GM06990 (cell line): ENCODE measurements at regions not wholly inside any gene's neighbourhood (a gene's known extent, or its start where the extent isn't known, plus 50 kb on each side); places are given as distances from the start of the nearest gene placed in this dataset.
"Not testable (repeated sequence)": the region's sequence is repeated elsewhere in the genome, so short reads cannot be mapped to it uniquely, and the experiment has no call there.

Source experiments
- DNase-seq: peaks from one replicate; pipeline ENCODE4 v3.0.0-alpha.2; 2011; ENCODE audit not compliant: insufficient read length; ENCODE audit errors: extremely low read depth
- H3K27me3 ChIP-seq: replicated peaks from 2 replicates; pipeline ENCODE4 v1.6.0; 2011; ENCODE audit warnings: low read length; ENCODE audit not compliant: control insufficient read depth, insufficient read depth
- H3K36me3 ChIP-seq: 2 replicates; pipeline ENCODE4 v1.5.1; 2011; ENCODE audit warnings: low read length; ENCODE audit not compliant: control insufficient read depth, insufficient read depth
- H3K4me3 ChIP-seq: replicated peaks from 2 replicates; pipeline ENCODE4 v1.5.1; 2011; ENCODE audit warnings: low read depth, mild to moderate bottlenecking, control low read depth, low read length
- CTCF ChIP-seq: IDR thresholded peaks from 2 replicates; pipeline ENCODE4 v1.5.1; 2011; ENCODE audit warnings: low read length, control low read depth, mild to moderate bottlenecking, inconsistent platforms; ENCODE audit not compliant: insufficient read depth, poor library complexity, severe bottlenecking

GRCh38 chr7:145105561-145105960, 269.7 kb upstream of the TPK1 start:
- TF ChIP-seq CTCF = no peak
- H3K36me3 ChIP-seq = no peaks in the 10 kb centered on the region
- H3K27me3 ChIP-seq = no peaks in the 10 kb centered on the region
- no peak overlapping the region for H3K4me3 ChIP-seq
- no peak for DNase-seq

- no peak for DNase-seq
- Histone ChIP-seq H3K36me3 (no peaks in the 10 kb centered on the region), H3K4me3 (no peak overlapping the region), H3K27me3 (no peaks in the 10 kb centered on the region)
- no peak for TF ChIP-seq CTCF
These were observed 268.5 kb upstream of the TPK1 start for GRCh38 chr7:145104400-145104799.

- not testable (repeated sequence) for H3K36me3 ChIP-seq, DNase-seq, H3K27me3 ChIP-seq, H3K4me3 ChIP-seq
These were observed 266.3 kb upstream of the TPK1 start for GRCh38 chr7:145102199-145102598.

- Histone ChIP-seq H3K4me3 (no peak overlapping the region), H3K36me3 (no peaks in the 10 kb centered on the region), H3K27me3 (no peaks in the 10 kb centered on the region)
- TF ChIP-seq CTCF = no peak
- DNase-seq = no peak
These were observed 256.9 kb upstream of the TPK1 start for GRCh38 chr7:145092766-145093165.

- no peak for TF ChIP-seq CTCF
- Histone ChIP-seq H3K36me3 (no peaks in the 10 kb centered on the region), H3K27me3 (no peaks in the 10 kb centered on the region), H3K4me3 (no peak overlapping the region)
- DNase-seq = no peak
These were observed 252.4 kb upstream of the TPK1 start for GRCh38 chr7:145088111-145088745.

- TF ChIP-seq CTCF = no peak
- DNase-seq = no peak
- Histone ChIP-seq H3K4me3 (no peak overlapping the region), H3K36me3 (no peaks in the 10 kb centered on the region), H3K27me3 (no peaks in the 10 kb centered on the region)
These were observed 246.7 kb upstream of the TPK1 start for GRCh38 chr7:145082366-145083161.
